Astrocyte of the hippocampus (primary cell): ENCODE measurements at regions not wholly inside any gene's neighbourhood (a gene's known extent, or its start where the extent isn't known, plus 50 kb on each side); places are given as distances from the start of the nearest gene placed in this dataset.
A peak's percentile ranks its signal among the peaks of the same experiment; 100 is the strongest.

Experiments
- DNase-seq: peaks from one replicate; pipeline ENCODE4 v3.0.0; 2011; ENCODE audit warnings: low read depth, low spot score

GRCh38 chr10:132467464-132468149, 70.0 kb upstream of the INPP5A start:
- DNase-seq: no peak

GRCh38 chr10:132468216-132468615, 69.4 kb upstream of the INPP5A start:
- no peak for DNase-seq

GRCh38 chr10:132468651-132469050, 68.9 kb upstream of the INPP5A start:
- no peak for DNase-seq

GRCh38 chr10:132469197-132469884, 68.2 kb upstream of the INPP5A start:
- DNase-seq: peak; percentile 88

- peak; percentile 74 for DNase-seq
Measured at GRCh38 chr10:132470410-132471124, 67.0 kb upstream of the INPP5A start.

GRCh38 chr10:132471125-132471451, 66.5 kb upstream of the INPP5A start:
- DNase-seq: no peak

- no peak for DNase-seq
Measured at GRCh38 chr10:132471484-132471883, 66.1 kb upstream of the INPP5A start.

GRCh38 chr10:132475086-132475485, 62.5 kb upstream of the INPP5A start:
- no peak for DNase-seq

GRCh38 chr10:132476146-132477065, 61.2 kb upstream of the INPP5A start:
- DNase-seq: no peak

- DNase-seq: no peak
Measured at GRCh38 chr10:132477066-132477397, 60.6 kb upstream of the INPP5A start.

GRCh38 chr10:132477398-132478340, 59.9 kb upstream of the INPP5A start:
- no peak for DNase-seq

- DNase-seq: no peak
Measured at GRCh38 chr10:132478341-132479023, 59.1 kb upstream of the INPP5A start.

GRCh38 chr10:132479024-132479602, 58.5 kb upstream of the INPP5A start:
- no peak for DNase-seq

- DNase-seq: no peak
Measured at GRCh38 chr10:132479603-132480221, 57.9 kb upstream of the INPP5A start.

GRCh38 chr10:132480356-132480755, 57.2 kb upstream of the INPP5A start:
- no peak for DNase-seq

- DNase-seq: no peak
Measured at GRCh38 chr10:132481690-132482089, 55.9 kb upstream of the INPP5A start.

GRCh38 chr10:132482090-132482800, 55.3 kb upstream of the INPP5A start:
- DNase-seq: peak; percentile 88

GRCh38 chr10:132483394-132483793, 54.2 kb upstream of the INPP5A start:
- DNase-seq: no peak

- DNase-seq: no peak
Measured at GRCh38 chr10:132484922-132485321, 52.7 kb upstream of the INPP5A start.
